Fibroblast of skin of left biceps (primary cell): ENCODE measurements at regions not wholly inside any gene's neighbourhood (a gene's known extent, or its start where the extent isn't known, plus 50 kb on each side); places are given as distances from the start of the nearest gene placed in this dataset.

Source experiments
- DNase-seq, 2 experiments: peaks; one replicate each; pipeline ENCODE4 v3.0.0-alpha.2; 2013; ENCODE audit warnings: low read depth in 2 of 2

DNA sequence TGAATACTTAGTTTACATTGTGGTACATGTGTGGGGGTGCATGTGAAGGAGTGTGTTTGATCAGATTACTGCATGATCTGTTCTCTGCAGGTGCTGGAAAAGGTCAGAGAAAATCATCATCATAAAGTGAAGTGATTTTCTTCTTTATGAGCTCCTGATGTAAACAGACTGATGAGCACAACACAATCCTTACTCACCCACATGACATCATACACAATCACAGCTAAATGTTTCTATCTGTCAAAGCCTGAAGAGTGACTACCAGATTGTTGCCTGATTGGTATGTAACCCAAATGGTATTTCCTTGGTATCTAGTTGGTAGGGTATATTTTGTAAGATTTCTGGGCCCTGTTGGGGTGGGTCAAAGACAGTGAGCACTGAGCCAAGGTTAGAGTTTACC lies 270.8 kb downstream of the FOXG1 start:
- no peak for DNase-seq

DNA sequence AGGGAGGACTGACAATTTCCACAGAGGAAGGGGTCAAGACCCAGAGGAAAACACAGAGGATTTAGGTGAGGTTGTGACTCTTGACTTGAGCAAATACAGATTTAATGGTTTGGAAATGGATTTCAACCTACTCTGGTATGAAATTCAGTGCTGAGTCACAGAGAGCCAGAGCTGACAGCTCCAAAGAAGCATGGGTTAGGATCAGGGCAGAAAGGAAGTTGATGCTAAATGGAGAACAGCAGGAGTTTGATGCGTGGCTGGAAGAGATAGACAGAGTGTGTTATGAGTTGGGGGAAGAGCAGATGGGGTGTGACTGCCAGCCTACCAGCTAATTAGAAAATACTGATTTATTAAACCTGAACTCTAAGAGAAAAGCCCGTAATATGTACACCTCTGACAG lies 272.6 kb downstream of the FOXG1 start:
- DNase-seq: no peak

DNA sequence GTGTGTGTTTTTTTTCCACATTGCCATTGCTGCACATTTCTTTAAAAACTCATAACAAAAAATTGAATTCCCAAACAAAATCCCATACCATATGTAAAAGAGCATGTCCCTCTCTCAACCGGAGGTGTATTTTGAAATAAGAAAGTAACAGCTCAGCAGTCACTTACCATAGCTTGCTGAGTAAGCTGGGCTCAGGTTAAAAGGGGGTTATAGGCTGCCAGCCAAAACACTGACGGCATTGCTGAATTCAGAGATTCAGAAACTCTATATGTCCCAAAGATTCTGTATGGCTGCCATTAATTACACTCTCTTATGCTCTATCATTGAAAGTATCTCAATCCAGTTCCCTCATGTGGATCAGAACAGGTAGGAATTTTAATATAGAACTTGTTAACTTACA lies 276.0 kb downstream of the FOXG1 start:
- no peak for DNase-seq

GRCh38 chr14:29043737-29044136 lies 277.1 kb downstream of the FOXG1 start:
- DNase-seq: no peak

GRCh38 chr14:29045237-29045636 lies 278.6 kb downstream of the FOXG1 start:
- no peak for DNase-seq

GRCh38 chr14:29054119-29054518 lies 287.5 kb downstream of the FOXG1 start:
- no peak for DNase-seq

GRCh38 chr14:29056041-29056566 lies 289.5 kb downstream of the FOXG1 start:
- no peak for DNase-seq

- DNase-seq: no peak
Observed at GRCh38 chr14:29061702-29062101, 295.1 kb downstream of the FOXG1 start.

DNA sequence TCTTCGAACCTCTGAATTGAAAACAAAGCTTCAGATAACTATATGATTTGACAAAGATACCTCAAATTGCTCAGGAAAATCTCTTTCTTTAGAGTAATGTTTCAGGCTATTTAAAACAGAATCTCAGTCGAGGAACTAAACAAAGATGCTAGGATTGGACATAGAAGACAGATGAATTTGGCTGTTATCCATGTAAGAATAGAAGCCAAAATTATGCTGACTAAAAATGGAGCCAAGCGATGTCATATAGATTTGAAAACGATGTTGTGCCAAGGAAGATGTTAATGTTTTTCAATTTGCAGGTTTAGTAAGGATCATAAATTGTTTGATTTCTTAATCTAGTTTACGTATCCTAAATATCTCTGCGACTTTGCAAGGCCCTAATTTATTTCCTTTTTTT lies 295.9 kb downstream of the FOXG1 start:
- no peak for DNase-seq

GRCh38 chr14:29062976-29063375 lies 296.4 kb downstream of the FOXG1 start:
- DNase-seq: no peak

- DNase-seq: no peak
Observed at GRCh38 chr14:29064305-29064900, 297.8 kb downstream of the FOXG1 start.

GRCh38 chr14:29069228-29069627 lies 302.6 kb downstream of the FOXG1 start:
- no peak for DNase-seq

- DNase-seq: no peak
Observed at GRCh38 chr14:29075761-29076160, 309.2 kb downstream of the FOXG1 start.

DNA sequence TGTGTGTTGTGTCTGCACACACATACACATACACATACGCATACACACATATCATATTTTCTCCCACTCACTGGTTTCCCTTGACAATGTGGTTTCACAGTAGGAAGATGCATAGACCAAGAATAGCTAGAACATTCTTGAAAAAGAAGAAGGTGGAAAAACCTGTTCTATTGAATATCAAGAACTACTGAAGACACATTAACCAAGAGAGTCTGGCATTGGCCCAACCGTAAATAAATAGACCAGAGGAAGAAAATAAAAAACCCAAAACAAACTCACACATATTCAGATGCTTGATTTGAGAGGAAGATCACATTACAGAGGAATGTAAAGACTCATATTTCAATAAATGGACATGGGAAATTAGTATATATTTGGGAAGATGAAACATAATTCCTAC lies 311.3 kb downstream of the FOXG1 start:
- no peak for DNase-seq

GRCh38 chr14:29078810-29079522 lies 312.4 kb downstream of the FOXG1 start:
- DNase-seq: no peak

DNA sequence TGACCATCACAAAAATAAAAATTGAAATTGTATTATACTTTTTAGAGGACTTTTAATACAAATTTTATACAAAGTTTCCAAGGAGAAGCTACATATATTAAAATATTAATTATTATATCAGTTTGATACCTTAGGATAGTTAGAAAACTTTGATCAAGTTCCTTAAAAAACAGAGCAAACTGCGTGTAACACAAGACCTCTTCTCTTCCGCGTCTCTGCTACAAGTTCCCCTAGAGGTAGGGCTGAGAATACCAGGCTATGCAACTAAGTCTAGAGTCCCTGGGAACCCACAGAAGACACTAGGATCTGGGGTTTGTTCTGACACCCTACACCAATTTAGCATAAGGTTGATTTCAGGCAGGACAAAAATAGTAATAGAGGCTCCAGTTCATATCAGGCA lies 319.0 kb downstream of the FOXG1 start:
- no peak for DNase-seq

DNA sequence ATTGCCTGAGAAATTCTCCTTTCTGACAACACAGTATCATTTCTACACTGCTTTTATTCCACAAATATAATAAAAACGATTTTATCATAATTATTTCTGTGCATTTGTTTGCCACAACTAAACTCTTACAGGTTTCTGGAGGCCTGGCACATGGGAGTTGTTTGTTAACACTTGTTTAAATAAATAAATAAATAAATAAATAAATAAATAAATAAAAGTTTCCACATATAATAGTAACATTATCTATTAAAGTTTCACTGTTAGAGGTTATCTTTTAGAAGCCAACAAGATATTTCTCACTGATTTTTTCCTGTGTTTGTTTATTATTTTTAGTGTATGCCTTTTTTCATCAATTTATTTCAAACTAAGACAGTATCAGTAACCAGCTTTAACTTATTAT lies 323.3 kb downstream of the FOXG1 start:
- DNase-seq: no peak

DNA sequence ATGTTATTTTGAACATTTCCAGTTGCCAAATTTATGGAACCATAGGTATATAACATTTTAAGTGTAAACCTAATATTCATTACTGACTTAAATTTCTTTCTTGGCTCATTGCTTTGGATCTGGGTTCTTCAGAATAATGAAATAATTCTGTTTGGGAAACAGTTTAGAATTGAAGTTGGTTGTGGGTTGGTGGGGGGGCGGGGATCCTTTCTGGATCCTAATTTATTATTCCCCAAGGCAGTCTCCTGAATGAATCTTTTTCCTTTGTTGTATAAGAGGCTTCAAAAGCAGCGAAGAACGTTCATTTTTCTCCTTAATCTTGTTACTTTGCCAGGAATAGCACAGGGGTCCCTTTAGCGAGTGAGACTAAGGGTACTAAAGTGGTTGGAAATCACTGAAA lies 325.5 kb downstream of the FOXG1 start:
- no peak for DNase-seq

- no peak for DNase-seq
Observed at GRCh38 chr14:29097476-29097875, 330.9 kb downstream of the FOXG1 start.

DNA sequence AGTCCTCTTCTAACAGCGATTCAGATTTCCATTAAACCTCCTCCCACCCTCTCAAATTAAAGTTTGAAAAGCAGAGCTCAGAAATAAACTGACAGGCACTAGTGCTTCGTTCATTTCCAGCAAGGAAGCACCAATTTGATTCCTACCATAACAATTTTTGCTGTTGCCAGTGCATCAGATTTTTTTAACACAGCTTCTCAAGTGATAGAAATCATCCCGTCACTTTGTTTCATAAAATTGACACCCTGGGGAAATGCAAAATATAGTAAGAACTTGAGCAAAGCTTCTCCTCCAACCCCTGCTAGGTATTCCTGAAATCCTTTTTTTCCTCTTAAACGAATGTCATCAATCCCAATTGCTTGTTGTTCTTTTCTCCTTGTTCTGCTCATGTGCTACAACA lies 332.1 kb downstream of the FOXG1 start:
- no peak for DNase-seq

GRCh38 chr14:29102266-29102665 lies 335.7 kb downstream of the FOXG1 start:
- DNase-seq: no peak

DNA sequence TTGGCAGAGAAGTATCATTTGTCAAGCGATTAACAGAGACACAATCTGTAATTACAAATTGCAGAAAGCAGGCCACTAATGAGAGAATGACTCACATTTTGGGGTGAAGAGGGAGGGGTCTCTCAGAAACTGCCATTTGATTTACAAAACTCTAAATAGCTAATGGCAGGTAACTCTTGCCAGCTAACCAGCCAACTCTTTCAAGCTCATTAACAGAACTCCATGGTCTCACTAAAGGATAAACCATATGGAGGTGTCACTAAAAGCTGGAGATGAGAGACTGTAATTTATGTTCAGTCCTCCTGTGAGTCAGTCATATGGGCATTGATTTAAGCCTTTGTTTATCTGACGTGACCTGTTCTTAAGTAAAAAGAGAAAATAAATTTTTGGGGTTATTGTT lies 336.4 kb downstream of the FOXG1 start:
- no peak for DNase-seq

- DNase-seq: no peak
Observed at GRCh38 chr14:29108908-29109307, 342.3 kb downstream of the FOXG1 start.

DNA sequence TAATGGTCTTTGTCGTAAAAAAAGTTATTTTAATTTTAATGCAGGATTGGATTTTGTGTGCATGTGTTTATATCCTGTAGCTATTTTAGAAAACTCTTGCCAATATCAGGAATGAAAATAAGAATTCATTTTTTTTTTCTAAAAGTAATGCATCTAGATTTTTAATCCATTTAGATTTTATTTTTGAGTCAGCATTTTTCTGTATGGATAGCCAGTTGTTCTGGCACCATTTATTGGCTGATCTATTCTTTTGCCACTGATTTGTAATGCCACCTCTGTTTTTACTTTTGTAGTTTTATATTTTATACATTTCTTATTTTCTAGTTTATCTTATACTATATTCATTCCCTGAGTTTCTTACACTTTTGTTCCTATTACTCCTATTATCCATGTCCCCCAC lies 343.0 kb downstream of the FOXG1 start:
- no peak for DNase-seq
